Spleen (tissue), 7 donors: ENCODE measurements at regions not wholly inside any gene's neighbourhood (a gene's known extent, or its start where the extent isn't known, plus 50 kb on each side); places are given as distances from the start of the nearest gene placed in this dataset.

Source experiments
- POLR2A ChIP-seq, 3 donors: fragments of 450-650 bp; IDR thresholded peaks; one replicate each; pipeline ENCODE4 v1.5.1; 2017; ENCODE audit warnings: antibody characterized with exemption in 3 of 3, mild to moderate bottlenecking in 1 of 3
- POLR2AphosphoS5 ChIP-seq, 3 donors: sonication (generic); formaldehyde crosslinking; IDR thresholded peaks; one replicate each; pipeline ENCODE4 v1.5.1; 2017; ENCODE audit warnings: antibody characterized with exemption in 3 of 3
- TF ChIP-seq, protein P1 (sequence below), 11 experiments: fragments of 200-600 bp in 7 of 11; fragments of 450-650 bp in 4 of 11; sonication (generic) in 4 of 11; IDR thresholded peaks in 8 of 11; conservative IDR thresholded peaks in 3 of 11; 1 replicate in 7 of 11; 2 replicates in 4 of 11; pipeline versions ENCODE4 v1.4.0 to v1.8.0; 2016 to 2021; ENCODE audit warnings: antibody characterized with exemption in 11 of 11, inconsistent platforms in 4 of 11, mild to moderate bottlenecking in 1 of 11
- donor health status: DM: no; HTN: no; CAD: no; lungs with moderate emphysema.
- donor health status: DM: no; HTN: no; CAD: no.
- donor health status: DM: no; HTN: no; CAD: no.

DNA sequence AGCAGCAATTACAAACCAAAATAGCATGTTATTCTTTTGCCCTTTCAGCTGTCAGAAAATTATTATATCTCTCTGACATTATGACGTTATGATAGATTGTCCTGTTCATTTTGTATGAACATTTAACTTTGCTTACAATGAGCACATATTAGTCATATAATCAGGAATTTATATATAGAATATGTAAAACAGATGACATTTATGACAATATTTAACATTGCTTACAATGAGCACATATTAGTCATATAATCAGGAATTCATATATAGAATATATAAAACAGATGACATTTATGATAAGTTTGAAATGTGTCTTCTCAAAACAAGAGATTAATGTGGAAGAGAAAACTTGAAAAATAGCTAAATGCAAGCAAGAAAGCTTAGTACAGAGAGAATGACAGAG, 1180.2 kb downstream of the CDH12 start:
- TF ChIP-seq POLR2AphosphoS5 (IDR thresholded peaks at IDR 0.05) (no peak), POLR2A (IDR thresholded peaks at IDR 0.05) (no peak)
- TF ChIP-seq, protein P1, sequence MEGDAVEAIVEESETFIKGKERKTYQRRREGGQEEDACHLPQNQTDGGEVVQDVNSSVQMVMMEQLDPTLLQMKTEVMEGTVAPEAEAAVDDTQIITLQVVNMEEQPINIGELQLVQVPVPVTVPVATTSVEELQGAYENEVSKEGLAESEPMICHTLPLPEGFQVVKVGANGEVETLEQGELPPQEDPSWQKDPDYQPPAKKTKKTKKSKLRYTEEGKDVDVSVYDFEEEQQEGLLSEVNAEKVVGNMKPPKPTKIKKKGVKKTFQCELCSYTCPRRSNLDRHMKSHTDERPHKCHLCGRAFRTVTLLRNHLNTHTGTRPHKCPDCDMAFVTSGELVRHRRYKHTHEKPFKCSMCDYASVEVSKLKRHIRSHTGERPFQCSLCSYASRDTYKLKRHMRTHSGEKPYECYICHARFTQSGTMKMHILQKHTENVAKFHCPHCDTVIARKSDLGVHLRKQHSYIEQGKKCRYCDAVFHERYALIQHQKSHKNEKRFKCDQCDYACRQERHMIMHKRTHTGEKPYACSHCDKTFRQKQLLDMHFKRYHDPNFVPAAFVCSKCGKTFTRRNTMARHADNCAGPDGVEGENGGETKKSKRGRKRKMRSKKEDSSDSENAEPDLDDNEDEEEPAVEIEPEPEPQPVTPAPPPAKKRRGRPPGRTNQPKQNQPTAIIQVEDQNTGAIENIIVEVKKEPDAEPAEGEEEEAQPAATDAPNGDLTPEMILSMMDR (IDR thresholded peaks at IDR 0.05 in 8 of 11, conservative IDR thresholded peaks at IDR 0.05 in 3 of 11), result no peak
